IMR-90 (cell line): ENCODE measurements at regions not wholly inside any gene's neighbourhood (a gene's known extent, or its start where the extent isn't known, plus 50 kb on each side); places are given as distances from the start of the nearest gene placed in this dataset.

Source experiments
- CTCF ChIP-seq: conservative IDR thresholded peaks from 2 replicates; pipeline ENCODE4 v1.5.1; 2012; ENCODE audit warnings: mild to moderate bottlenecking, low read depth, low read length, improper control_type of control experiment
- POLR2A ChIP-seq: IDR thresholded peaks from 2 replicates; pipeline ENCODE4 v1.6.1; 2012; ENCODE audit warnings: mild to moderate bottlenecking, low read depth, low read length
- RCOR1 ChIP-seq: IDR thresholded peaks from 2 replicates; pipeline ENCODE4 v1.6.1; 2012; ENCODE audit warnings: mild to moderate bottlenecking, low read length, improper control_type of control experiment; ENCODE audit not compliant: insufficient replicate concordance

GRCh38 chr10:118914629-118915028 lies 114.9 kb upstream of the NANOS1 start:
- TF ChIP-seq CTCF (no peak), POLR2A (no peak), RCOR1 (no peak)
